ENCODE measurements at regions not wholly inside any gene's neighbourhood (a gene's known extent, or its start where the extent isn't known, plus 50 kb on each side); places are given as distances from the start of the nearest gene placed in this dataset.
"Not testable (repeated sequence)": the region's sequence is repeated elsewhere in the genome, so short reads cannot be mapped to it uniquely, and the experiment has no call there.

DNA sequence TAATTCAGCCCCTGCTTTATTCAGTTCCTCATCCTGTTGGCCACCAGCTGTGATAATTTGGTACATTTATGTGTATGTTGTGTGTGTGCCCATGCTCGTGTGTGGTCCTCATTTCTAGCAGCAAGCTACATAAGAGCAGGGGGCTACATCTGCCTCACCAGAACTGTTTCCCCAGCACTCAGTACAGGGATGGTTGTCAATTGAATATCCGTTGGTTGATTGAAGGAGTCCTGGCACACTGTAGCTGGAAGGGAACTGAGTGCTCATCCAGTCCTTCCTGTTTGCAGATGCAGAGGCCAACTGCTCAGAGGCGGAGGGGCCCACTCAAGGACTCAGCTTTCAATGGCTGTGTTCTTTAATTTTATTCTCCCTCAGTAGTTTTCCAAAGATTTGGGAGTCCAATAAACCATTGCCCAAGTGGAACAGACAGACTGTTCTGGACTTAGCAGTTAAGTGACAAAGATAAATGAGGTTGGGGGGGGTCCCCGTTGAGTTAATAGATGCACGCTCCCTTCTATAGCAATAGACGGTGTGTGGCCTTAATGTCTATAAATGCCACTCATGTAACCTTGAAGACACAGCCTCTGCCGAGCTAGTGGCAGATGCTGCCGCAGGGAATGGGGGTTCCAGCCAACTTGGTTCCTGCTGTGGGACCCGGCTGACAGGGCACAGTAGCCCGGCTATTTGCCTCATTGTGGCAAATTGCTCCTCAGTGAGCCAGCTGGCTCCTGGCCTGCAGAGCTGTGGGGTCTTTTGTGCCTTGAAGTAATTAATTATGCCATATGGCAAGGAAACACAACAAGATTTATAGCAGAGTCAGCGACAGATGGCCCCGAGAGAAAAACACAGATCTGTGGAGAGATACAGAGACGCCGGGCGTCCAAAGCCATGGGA, 71.4 kb upstream of the GRK3 start:
- DNase-seq: no peak

DNA sequence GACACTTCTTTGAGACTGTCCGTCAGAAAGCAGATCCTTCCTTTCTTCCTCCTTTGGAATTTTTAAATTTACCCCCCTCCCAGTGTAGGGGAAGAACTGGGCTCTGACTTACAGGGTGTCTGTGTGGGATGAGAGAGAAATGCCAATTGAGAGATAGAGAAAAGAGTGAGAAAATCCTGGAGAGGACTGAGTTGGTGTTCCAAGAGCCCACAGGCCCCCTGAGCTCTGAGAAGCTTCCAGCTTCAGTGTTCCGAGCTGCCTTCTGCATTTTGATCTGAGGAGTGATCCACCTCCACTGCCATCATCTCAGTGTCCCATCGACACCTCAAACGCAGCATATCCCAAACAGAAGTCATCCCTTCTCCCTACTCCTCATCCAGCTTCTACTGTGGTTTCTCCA, 70.7 kb upstream of the GRK3 start:
- DNase-seq: no peak

DNA sequence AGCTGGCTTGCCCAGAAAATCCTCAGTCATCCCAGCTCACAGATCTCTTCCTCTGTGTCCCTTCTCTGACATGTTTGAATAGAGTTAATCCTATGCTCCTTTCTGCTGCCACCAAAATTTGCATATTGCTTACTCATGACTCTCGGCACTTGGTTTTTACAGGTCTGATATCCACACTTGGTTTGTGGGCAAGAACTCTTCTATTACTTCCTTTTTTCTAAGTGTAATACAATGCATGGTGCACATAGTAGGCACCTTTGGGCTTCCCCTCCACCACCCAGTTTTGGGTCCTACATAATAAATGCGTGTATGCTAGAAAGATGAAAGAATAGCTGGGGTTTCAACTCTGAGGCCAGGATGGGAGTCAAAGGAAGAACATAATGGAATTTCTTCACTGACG, 69.7 kb upstream of the GRK3 start:
- DNase-seq: peak; percentile 93

DNA sequence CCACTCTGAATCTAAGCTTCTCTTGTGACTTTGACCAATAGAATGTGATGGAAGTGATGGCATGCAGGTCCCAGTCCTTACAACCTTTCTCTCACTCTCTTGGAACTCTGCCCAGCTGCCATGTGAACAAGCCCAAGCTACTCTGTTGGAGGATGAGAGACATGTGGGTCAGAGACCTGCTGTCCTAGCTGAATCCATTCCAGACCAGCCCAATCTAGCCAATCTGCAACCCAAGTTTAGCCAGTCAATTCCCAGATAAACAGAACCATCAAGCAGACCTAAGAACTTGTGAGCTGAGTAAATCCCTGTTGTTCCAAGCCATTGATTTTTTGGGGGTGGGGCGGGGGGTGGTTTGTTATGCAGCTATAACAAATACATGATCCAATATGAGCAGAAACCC, 69.2 kb upstream of the GRK3 start:
- DNase-seq: peak; percentile 52

DNA sequence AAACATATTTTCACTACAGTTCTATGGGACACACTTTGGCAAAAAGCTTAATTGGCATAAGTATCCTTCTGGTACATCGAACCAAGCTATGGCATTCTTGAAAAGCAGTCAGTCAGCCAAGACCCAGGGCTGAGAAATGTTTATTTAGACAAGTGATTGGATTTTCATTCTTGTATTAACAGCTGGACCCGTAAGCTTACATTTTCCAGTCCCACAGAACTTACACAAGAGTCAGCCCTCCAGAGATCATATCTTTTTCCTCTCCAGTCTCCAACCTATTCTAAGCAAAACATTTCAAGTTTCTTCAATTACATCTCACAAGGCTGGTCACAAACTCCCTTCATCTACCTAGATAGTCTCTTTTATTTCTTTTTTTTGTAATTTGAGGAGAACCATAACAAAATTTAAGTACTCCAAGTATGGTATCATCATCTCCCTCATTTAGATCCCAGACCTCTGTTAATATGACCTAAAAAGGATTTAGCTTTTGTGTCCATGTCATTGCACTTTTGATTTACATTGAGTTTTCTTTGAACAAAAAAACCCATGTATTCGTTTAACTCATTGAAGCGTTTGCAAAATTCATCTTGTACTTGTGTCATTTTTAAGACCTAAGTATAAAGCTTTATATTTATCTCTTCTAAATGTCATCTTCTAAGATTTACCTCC, 67.9 kb upstream of the GRK3 start:
- no peak for DNase-seq

DNA sequence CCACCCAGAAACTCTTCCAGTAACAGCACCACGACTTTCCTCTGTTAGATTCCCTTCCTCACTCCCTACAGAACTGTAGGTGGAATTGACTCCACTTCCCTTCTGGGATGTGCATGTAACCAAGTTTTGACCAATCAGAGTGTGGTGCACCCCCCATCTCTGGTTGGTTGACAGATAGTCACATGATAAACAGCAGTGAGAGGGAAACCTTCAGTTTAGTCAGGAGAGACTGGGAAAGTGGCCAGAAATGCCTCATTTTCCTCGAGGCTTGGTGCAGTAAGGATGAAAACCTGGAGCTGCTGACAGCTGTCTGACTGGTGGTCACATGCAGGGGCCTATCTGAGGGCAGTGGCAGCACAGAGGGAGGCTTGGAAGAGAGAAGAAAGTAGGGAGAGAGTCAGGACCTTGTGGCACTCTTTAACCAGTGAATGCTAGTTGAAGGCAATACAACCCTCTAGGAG, 67.3 kb upstream of the GRK3 start:
- DNase-seq: no peak

DNA sequence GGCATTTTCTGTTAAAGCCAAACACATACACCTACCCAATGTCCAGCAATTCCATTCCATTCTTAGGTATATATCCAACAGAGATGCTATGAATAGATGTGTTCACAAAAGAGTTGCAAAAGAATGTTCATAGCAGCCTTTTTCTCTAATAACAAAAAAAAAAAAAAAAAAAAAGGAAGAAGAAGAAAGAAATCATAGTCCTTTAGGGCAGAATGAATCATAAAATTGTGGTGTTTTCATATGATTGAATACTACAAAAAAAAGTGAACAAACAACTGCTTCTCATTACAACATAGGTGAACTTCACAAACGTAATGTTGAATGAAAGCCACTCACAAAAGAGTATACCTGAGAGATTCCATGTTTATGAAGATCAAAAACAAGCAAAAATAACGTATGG, 66.8 kb upstream of the GRK3 start:
- DNase-seq: no peak

DNA sequence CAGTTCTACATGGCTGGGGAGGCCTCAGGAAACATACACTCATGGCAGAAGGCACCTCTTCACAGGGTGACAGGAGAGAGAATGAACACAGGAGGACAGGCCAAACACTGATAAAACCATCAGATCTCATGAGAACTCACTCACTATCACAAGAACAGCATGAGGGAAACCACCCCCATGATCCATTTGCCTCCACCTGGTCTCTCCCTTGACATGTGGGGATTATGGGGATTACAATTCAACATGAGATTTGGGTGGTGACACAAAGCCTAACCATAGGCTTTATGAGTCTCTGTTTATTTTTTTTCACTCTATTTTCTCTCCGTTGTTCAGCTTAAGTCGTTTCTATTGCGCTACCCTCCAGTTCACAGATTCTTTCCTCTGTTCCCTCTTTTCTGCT, 63.8 kb upstream of the GRK3 start:
- not testable (repeated sequence) for DNase-seq

DNA sequence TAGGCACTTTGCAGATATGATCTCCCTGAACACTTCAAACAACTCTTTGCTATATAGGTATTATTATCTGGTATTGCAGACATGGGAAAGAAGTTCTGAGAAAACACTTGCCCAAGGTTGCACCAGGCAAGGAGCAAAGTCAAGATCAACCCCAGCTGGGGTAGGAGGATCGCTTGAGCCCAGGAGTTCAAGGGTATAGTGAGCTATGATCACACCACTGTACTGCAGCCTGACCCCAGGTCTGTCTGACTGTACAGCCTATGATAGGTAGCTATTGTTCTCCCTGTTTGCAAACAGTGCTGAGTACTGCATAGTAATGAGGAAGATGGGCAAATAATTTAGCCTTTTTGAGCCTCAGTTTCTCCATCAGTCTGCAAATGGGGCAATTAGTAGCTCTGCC, 60.5 kb upstream of the GRK3 start:
- DNase-seq: not testable (repeated sequence)

DNA sequence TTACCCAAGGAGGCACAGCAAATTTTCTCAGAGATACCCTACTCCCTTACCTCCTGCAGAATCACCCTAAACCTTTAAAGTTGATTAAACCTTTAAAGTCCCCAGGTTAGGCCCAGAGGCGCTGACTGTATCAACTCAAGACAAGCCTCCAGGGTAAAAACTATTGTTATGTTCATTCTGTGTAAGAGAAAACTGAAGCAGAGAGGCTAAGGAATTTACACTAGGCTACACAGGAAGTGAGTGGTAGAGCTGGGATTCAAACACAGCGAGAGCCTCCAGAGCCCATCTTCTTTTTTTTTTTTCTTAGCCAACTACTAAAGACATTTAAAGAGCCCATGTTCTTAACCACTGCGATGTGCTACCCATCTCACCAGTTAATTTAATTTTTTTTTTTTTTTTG, 56.3 kb upstream of the GRK3 start:
- no peak for DNase-seq

DNA sequence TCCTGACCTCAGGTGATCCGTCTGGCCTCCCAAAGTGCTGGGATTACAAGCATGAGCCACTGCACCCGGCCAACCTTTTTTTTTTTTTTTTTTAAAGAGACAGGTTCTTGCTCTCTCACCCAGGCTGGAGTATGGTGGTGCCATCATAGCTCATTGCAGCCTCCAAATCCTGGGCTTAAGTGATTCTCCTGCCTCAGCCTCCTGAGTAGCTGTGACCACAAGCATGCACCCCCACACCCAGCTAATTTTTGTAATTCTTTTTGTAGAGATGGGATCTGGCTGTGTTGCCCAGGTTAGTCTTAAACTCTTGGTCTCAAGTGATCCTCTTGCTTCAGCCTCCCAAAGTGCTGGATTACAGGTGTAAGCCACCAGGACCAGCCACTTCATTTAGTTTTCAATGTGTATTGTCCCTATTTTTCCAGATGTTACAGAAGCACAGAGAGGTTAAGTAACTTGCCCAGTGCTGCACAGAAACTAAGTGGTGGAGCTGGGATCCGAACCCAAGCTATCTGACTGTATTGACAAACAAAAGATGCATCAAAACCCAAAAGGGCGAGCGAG, 55.6 kb upstream of the GRK3 start:
- DNase-seq: no peak

DNA sequence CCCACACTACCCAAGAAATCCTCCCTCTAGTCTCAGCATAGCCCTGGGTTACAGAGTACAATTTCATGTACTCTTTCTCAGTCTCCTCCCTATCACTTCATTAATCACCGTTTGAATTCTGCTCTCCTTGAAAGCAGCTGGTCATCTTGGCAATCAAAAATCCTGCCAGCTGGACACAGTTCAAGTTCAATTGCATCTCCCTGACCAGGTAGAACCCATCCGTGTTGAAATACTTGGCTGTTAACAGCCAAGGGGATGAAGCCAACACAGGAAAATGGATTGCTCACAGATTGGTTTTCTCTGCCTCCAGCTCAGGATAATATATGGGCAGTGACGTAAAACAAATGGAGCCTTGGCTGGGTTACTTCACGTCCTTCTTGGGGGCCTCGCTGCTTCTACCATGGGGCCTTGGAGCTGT, 55.1 kb upstream of the GRK3 start:
- no peak for DNase-seq

DNA sequence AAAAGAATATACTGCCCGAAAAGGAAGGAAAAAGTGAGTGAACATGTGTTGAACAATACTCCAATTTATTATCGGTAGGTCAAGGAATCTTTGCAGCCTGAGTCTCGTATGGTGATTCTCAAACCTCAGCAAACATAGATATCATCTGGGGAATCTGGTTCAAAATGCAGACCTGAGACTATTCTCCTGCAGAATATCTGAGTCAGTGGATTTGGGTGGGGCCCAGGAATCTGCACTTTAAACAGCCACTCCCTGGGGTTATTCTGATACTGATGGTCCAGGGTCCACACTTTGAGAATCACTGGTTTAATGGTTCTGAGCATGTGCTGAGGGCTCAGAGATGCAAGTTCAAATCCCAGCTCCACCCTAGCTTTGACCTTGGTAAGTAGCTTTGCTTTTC, 53.6 kb upstream of the GRK3 start:
- DNase-seq: no peak

DNA sequence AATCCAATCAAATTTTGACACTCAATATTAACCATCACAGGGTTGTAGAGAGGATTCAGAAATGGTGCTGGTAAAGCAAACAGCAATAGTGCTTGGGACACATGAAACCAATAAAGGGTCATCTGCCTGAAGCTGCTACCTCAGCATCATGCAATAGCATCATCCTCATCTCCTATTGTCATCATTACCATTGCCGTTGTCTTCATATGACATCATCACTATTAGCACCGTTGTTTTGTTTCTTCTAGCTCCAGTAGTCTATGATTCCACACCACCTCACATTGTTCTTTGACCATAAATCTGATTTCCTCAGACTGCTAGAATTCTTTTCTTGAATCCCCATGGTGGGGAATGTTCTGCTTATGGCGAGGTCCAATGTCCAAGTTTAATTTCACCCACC, 52.8 kb upstream of the GRK3 start:
- DNase-seq: no peak

DNA sequence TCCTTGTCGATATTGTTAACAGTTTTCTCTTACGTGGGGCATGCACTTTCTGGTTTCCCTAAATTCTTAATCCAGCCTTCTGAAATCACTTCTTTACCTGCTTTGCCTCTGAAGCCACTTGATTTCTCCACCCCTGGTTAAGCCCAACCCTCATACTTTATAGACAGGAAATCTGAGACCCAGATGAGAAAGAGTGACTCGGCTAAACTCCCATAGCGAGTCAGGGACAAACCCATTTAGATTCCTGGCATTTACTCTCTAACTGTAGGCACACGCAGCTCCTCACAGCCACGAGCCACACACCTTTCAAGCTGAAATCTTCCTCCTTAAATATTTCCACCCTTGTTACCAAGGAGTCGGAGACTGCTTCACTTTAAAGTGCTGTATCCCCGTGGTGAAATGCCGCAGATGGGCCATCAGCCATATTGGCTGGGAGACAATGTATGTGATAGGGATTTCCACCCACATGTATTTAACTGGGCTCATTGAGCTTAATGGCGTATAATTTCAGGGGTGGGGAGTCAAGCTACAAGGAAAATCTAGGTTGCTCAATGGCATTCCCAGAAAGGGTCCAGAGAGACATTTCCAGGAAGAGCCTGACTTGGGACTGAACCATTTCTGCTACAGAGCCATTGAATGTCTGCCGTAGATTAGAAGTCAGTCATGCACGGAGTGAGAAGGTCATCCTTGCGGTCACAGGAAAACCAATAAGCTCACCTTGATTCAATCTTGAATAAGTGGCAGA, 49.9 kb upstream of the GRK3 start:
- DNase-seq: no peak
